ENCODE measurements at regions not wholly inside any gene's neighbourhood (a gene's known extent, or its start where the extent isn't known, plus 50 kb on each side); places are given as distances from the start of the nearest gene placed in this dataset.

DNA sequence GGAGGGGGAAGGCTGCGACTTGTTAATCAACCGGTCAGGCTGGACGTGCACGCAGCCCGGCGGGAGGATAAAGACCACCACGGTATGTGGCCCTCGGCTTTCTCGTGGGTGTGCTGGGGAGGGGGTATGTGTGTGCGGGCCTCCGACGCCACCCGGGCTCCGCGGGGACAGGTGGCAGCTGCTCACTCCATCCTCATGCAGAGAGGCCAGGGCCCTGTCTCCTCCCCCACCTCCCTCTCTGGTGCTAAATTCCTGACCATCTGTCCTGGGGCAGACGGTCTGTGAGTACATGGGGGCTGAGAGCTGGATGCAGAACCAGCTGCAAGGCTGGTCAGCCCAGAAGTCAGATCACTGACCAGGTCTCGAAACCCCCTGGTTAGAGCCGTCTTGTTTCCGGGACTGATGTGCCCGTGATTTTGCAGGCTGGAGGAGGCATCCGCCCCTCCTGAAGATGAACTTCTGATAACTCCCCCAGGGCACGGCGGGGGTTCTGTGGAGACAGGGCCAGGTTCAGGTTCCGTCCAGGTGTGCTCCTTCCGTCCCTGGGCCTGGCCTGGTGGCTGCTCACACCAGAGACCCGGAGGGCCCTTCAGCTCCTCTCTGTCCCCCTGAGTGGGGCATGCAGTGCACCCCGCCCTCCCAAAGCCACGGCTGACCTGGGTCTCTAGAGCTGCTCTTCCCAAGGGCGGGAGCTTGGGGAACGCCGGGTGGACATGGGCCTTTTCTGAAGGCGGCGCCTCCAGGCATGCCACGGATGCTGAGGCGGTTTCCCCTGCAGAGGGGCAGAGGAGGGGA lies 1119.7 kb downstream of the BRD1 start:
- TF ChIP-seq, protein P1, sequence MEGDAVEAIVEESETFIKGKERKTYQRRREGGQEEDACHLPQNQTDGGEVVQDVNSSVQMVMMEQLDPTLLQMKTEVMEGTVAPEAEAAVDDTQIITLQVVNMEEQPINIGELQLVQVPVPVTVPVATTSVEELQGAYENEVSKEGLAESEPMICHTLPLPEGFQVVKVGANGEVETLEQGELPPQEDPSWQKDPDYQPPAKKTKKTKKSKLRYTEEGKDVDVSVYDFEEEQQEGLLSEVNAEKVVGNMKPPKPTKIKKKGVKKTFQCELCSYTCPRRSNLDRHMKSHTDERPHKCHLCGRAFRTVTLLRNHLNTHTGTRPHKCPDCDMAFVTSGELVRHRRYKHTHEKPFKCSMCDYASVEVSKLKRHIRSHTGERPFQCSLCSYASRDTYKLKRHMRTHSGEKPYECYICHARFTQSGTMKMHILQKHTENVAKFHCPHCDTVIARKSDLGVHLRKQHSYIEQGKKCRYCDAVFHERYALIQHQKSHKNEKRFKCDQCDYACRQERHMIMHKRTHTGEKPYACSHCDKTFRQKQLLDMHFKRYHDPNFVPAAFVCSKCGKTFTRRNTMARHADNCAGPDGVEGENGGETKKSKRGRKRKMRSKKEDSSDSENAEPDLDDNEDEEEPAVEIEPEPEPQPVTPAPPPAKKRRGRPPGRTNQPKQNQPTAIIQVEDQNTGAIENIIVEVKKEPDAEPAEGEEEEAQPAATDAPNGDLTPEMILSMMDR (IDR thresholded peaks at IDR 0.05; ENCODE audit: borderline replicate concordance, insufficient read depth, low read depth, low read length): no peak

DNA sequence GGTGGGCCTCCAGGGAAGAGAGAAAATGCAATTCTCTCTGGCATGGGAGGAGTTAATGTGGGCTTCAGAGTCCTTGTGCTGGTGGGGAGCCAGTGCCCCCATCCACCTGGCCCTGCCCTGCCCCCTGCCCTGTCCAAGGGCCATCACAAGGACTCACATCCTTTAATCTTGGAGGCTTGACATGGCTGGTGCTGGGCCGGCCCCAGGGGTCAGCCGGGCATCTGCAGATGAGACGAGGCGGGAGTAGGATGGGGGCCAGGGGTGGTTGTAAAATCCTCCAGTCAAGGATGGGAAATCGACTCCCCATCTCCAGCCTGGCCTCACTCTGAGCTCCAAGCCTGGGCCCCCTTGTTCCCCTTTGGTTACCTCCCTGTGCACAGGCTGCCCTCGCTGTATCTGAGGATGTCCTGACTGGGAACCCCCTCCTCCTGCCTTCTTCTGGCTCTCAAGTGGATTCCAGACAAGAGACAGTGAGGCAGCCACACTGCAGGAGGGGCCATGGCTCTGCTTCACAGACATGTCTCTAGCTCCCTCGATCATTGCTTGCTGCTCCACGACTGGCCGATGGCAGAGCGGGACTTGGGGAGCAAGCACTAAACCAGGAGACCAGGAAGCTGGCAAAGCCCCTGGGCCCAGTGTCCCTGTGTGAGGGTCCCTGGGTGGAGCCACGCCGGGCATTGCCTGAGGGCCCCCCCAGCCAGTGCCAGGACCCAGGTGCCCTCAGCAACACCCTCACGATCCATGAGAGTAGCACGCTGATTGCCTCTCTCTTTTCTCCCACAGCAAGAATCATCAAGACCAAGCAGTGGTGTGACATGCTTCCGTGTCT lies 1120.5 kb downstream of the BRD1 start:
- TF ChIP-seq, protein P1 (IDR thresholded peaks at IDR 0.05; ENCODE audit: borderline replicate concordance, insufficient read depth, low read depth, low read length): no peak
- H3K4me3 ChIP-seq (ENCODE audit: low read depth, low read length): no peak overlapping the region

More for the DNA sequence above, 1119.7 kb downstream of the BRD1 start:
- H3K4me3 ChIP-seq (ENCODE audit: low read depth, low read length): no peak overlapping the region

DNA sequence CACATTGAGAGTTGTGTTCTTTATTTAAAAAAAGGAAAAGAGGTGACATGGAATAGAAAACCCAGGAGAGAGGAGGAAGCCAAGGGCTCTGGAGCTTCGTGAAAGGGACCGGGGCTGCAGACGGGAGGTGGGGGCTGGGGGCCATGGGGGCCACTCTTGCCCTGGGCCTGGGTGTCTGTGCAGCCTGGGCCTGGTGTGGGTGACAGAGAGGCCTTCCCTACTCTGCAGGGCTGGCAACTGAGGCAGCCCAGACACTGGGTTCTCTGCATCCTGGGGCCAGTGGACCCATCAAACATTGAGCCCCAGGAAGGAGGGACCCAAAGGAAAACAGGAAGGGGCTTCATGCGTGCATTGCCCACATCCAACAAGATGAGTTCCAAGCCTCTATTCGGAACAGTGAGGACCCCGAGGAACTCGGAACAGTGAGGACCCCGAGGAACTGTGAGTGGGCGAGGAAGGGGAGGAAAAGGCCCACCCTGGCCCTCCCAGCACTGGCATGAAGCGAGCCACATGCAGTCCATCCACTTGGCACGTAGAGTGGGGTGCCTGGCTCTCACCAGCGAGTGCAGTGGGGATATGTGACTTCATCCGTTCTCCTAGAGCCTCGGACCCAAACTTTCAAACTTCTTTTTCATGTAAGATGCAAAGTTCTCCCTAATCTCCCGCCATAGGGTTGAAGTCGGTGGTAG lies 1121.6 kb downstream of the BRD1 start:
- TF ChIP-seq, protein P1 (IDR thresholded peaks at IDR 0.05; ENCODE audit: borderline replicate concordance, insufficient read depth, low read depth, low read length): no peak

DNA sequence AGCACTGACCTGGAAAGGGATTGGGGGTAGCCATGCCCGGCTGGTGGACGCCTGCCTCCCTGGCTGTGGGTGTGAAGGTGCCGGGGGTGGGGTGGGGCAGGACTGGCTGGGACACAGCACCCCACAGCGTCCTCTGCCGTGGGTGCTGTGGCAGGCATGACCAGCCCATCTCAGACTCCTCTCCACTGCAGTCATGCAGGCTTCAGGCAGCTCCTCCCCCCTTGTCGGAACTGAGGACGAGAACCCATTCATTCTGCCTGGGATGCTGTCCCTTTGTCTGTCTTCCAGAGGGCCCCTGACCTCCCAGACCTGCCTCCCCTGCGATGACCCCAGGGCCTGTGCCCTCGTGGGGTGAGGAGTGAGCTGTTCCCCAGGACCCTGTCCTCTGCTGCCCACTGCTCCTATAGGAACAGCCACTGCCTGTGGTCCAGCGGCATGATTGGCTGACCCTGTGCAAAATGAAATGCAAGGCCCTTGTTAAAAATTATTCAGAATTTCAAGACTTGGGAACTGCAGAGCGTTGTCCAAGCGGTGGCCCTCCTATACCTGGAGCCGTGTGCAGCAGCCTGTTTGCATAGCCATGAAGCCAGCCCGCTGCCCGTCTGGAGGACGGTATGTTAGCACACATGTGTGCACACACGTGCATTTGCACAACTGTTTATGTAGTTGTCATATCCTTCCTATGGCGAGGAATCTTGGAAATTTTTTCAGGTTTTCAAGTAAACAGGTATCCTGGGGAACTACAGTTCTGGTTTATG lies 1122.3 kb downstream of the BRD1 start:
- TF ChIP-seq, protein P1 (IDR thresholded peaks at IDR 0.05; ENCODE audit: borderline replicate concordance, insufficient read depth, low read depth, low read length): no peak
- H3K4me3 ChIP-seq (ENCODE audit: low read depth, low read length): no peak overlapping the region

More for the DNA sequence above, 1121.6 kb downstream of the BRD1 start:
- H3K4me3 ChIP-seq (ENCODE audit: low read depth, low read length): no peak overlapping the region

DNA sequence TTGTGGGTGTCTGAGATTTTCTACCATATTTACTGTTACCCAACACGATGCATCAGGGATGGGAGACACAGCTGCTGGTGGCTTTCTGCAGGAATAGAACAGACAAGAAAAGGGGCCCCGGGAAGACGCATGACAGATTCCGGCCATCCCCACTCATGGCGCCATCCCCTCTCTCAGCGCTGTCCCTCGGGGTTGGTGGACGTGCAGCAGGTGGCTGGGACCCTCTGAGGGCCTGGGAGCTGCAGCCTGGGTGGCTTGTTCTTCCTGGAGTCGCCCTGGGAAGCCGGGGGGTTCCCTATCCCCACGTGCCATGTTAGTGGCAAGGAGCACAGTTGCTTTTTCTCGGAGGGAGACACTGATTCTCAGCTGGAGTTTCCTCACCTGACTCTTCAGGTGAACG lies 1123.3 kb downstream of the BRD1 start:
- TF ChIP-seq, protein P1 (IDR thresholded peaks at IDR 0.05; ENCODE audit: borderline replicate concordance, insufficient read depth, low read depth, low read length): no peak
- no peak overlapping the region for H3K4me3 ChIP-seq (ENCODE audit: low read depth, low read length)

DNA sequence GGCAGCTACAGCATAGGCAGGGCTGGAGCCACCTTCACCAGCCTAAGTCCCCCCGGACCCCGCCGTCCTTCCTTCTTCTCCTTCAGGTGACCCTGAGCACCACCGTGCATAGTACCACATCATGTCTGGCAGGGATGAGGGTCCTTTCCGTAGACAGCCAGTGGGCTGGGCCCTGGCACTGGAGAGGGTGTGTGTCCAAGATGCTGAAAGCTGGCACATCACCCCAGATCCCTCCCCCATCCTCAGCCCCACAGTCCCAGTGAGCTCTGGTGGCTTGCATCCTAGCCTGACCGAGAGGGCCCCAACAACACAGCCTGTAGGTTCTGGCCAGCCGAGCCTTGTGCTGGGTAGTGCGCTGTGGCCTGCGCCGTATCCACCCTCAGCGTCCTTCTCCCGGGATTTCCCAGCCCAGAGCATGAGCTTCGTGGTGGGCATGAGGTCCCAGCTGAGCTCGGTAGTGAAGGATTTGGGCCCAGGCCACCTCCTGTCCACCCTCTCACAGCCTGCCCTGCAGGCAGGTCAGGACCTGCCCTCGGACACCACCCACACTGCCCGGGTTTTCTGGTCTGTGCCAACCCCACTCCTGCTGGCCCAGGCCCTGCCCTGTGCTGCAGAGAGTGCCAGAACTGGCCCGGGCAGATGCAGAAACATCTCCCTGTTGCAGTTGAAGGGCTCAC lies 1124.3 kb downstream of the BRD1 start:
- no peak overlapping the region for H3K4me3 ChIP-seq (ENCODE audit: low read depth, low read length)
- TF ChIP-seq, protein P1 (IDR thresholded peaks at IDR 0.05; ENCODE audit: borderline replicate concordance, insufficient read depth, low read depth, low read length): no peak
